Stimulated activated CD4-positive, alpha-beta T cell treated with anti-CD3 and anti-CD28 coated beads, Interleukin-2, amount 100 ng/mL, for 48 hours (primary cell): ENCODE measurements at regions not wholly inside any gene's neighbourhood (a gene's known extent, or its start where the extent isn't known, plus 50 kb on each side); places are given as distances from the start of the nearest gene placed in this dataset.
"Not testable (repeated sequence)": the region's sequence is repeated elsewhere in the genome, so short reads cannot be mapped to it uniquely, and the experiment has no call there.

ENCODE experiments used
- DNase-seq, 2 donors: peaks; one replicate each; pipeline ENCODE4 v3.0.0-alpha.2; 2020

DNA sequence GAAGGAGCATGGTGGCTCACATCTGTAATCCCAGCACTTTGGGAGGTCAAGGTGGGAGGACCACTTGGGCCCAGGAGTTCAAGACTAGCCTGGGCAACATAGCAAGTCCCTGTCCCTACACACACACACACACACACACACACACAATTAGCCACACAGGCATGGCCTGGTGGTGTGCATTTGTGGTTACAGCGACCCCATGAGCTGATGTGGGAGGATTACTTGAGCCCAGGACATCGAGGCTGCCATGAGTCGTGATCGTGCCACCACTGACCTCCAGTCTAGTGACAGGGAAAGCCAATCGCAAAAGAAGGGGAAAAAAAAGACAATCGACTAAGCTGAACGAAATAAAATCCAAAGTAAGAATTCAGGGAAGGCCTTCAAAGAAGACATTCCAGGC lies 67.9 kb downstream of the TBX3 start:
- DNase-seq: no peak

GRCh38 chr12:114614040-114614439 lies 69.9 kb downstream of the TBX3 start:
- DNase-seq: no peak

DNA sequence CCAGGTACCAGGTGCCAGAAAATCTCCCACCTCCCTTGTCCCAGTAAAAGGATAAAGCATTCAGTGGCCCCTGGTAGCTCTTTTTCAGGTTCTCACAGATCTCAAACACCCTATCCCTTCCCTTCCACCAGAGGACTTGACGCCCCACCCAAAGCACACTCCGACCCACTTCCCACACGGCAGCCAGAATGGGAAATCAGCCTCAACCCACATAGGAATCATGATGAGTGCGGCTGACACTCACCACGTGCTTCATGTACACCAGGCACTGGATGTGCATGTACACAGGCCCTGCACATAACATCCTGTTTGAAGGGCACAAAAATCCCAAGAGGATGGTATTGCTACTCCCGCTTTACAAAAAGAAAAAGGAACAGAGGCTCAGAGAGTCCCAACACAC lies 71.9 kb downstream of the TBX3 start:
- DNase-seq: no peak

GRCh38 chr12:114611145-114612018 lies 72.6 kb downstream of the TBX3 start:
- DNase-seq: no peak

- no peak for DNase-seq
Measured at GRCh38 chr12:114608509-114608908, 75.5 kb downstream of the TBX3 start.

GRCh38 chr12:114605918-114606317 lies 78.1 kb downstream of the TBX3 start:
- no peak for DNase-seq

DNA sequence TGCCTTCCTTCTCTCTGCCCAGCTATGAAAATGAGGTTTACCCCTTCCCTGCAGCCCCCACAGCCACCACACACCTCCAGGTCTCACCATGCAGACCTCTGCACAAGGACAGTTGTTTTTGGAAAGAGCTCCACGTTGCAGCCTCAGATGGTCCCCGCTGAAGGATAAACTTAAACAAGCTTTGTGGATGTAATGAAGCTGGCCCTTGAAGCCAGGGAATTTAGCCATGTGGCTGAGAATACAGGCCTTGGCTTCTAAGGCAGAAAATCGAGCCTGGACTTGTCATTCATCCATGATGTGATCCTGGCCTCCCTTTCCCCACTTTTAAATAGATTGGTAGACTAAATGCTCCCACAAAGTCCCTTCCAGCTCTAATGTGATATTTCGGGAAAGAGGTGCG lies 79.4 kb downstream of the TBX3 start:
- DNase-seq: no peak

GRCh38 chr12:114600584-114600983 lies 83.4 kb downstream of the TBX3 start:
- not testable (repeated sequence) for DNase-seq

DNA sequence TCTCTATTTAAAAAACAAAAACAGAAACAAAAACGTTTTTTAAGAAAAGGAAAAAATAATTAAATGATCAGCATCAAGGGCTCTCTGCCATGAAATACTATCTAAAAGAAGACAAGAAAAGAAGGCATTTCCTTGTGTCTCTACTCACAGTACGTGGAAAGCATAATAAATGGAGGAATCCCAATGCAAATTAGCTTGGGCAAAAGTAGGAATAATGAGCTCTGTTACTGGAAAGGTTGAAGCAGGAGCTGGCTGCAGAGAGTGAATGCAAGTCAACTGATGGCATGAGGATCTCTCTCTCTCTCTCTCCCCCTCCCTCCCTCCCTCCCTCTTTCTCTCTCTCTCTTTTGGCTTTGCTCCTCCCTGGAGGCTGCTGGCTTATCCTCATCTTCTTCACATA lies 85.9 kb downstream of the TBX3 start:
- no peak for DNase-seq

GRCh38 chr12:114592946-114593345 lies 91.0 kb downstream of the TBX3 start:
- no peak for DNase-seq

GRCh38 chr12:114588061-114588460 lies 95.9 kb downstream of the TBX3 start:
- DNase-seq: no peak

GRCh38 chr12:114580306-114580705 lies 103.7 kb downstream of the TBX3 start:
- DNase-seq: no peak

GRCh38 chr12:114579389-114579788 lies 104.6 kb downstream of the TBX3 start:
- DNase-seq: no peak

DNA sequence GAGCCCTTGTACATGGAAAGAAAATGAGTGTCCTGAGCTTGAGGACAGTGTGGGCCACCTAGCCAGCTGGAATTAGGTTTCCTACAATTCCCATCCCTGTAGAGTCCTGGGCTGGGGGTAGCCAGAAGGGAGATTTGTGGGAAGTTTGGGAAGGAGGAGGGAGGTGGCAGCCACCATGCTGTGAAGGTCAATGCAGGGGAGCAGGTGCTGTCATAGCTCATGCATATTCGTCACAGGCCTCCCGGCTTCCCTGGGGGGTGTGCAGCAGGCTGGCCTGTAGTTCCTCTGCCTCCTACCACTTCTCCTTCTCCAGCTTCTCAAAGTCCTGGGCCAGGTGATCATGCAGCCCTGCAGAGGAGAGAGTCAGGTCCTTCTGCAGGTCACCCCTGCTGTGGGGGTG lies 121.3 kb downstream of the TBX3 start:
- no peak for DNase-seq

- no peak for DNase-seq
Measured at GRCh38 chr12:114555451-114555850, 128.5 kb downstream of the TBX3 start.

DNA sequence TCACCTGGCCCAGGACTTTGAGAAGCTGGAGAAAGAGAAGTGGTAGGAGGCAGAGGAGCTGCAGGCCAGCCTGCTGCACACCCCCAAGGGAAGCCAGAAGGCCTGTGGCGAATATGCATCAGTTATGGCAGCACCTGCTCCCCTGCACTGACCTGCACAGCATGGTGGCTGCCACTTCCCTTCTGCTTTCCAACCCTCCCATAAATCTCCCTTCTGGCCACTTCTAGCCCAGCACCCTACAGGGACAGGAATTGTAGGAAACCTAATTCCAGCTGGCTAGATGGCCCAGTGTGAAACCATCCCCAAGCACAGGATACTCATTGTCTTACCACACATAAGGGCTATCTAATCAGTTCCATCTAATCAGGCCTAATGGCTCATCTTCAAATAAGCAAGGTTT lies 136.3 kb downstream of the TBX3 start:
- DNase-seq: no peak

GRCh38 chr12:114530417-114530816 lies 124.5 kb upstream of the TBX5 start:
- no peak for DNase-seq

- no peak for DNase-seq
Measured at GRCh38 chr12:114529966-114530365, 124.0 kb upstream of the TBX5 start.

GRCh38 chr12:114528766-114529165 lies 122.8 kb upstream of the TBX5 start:
- no peak for DNase-seq

- not testable (repeated sequence) for DNase-seq
Measured at GRCh38 chr12:114521160-114521559, 115.2 kb upstream of the TBX5 start.

GRCh38 chr12:114512351-114512750 lies 106.4 kb upstream of the TBX5 start:
- DNase-seq: no peak

- peak; percentile 57 to 59 for DNase-seq
Measured at GRCh38 chr12:114508529-114509129, 102.7 kb upstream of the TBX5 start.

DNA sequence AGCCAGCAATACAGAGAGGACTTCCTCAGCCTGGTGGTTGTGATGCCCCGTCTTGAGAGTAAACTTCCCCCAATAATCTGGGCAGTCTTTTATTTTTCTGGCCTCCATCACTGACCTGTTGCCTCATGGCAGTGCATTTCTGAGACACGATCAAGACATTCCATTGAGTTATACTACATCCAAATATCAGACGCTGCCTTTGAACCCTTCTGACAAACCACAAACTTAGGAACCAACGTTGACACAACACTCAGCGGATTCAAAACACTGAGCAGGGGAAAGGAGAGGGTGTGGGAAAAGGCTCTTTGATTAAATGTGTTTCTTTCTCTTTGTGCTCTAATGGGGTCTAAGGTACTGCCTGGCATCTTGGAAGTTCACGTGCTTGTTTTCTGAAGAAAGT lies 100.7 kb upstream of the TBX5 start:
- DNase-seq: no peak

GRCh38 chr12:114504311-114504710 lies 98.4 kb upstream of the TBX5 start:
- no peak for DNase-seq

GRCh38 chr12:114501474-114501807 lies 95.5 kb upstream of the TBX5 start:
- no peak for DNase-seq
